ENCODE measurements at regions not wholly inside any gene's neighbourhood (a gene's known extent, or its start where the extent isn't known, plus 50 kb on each side); places are given as distances from the start of the nearest gene placed in this dataset.

DNA sequence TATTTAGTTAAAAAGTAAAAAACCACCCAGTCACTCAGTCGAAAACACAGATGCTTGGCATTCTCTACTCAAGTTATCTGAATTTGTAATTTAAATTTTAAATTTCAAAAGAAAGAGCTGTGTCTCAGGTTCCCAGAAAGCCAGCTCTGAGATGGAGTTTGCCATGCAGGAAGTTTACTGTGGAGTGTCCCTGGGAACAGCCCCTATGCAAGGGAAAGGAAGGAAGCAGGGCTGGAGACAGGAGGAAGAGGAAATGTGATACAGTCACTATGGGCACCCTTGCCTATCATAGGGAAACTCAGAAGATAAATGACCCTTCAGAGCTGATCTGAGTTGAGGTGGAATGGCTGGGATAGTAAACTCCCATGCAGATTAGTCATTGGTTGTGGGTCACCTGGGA, 408.8 kb upstream of the ACTBL2 start:
- TF ChIP-seq, protein P1, sequence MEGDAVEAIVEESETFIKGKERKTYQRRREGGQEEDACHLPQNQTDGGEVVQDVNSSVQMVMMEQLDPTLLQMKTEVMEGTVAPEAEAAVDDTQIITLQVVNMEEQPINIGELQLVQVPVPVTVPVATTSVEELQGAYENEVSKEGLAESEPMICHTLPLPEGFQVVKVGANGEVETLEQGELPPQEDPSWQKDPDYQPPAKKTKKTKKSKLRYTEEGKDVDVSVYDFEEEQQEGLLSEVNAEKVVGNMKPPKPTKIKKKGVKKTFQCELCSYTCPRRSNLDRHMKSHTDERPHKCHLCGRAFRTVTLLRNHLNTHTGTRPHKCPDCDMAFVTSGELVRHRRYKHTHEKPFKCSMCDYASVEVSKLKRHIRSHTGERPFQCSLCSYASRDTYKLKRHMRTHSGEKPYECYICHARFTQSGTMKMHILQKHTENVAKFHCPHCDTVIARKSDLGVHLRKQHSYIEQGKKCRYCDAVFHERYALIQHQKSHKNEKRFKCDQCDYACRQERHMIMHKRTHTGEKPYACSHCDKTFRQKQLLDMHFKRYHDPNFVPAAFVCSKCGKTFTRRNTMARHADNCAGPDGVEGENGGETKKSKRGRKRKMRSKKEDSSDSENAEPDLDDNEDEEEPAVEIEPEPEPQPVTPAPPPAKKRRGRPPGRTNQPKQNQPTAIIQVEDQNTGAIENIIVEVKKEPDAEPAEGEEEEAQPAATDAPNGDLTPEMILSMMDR (IDR thresholded peaks at IDR 0.05; ENCODE audit: low read depth, low read length, poor library complexity, severe bottlenecking), result no peak
- no peak for TF ChIP-seq EZH2phosphoT487 (IDR thresholded peaks at IDR 0.05; ENCODE audit: borderline replicate concordance, low read length)

All from DOHH2 (cell line).